ENCODE measurements at regions not wholly inside any gene's neighbourhood (a gene's known extent, or its start where the extent isn't known, plus 50 kb on each side); places are given as distances from the start of the nearest gene placed in this dataset.
"Not testable (repeated sequence)": the region's sequence is repeated elsewhere in the genome, so short reads cannot be mapped to it uniquely, and the experiment has no call there.

DNA sequence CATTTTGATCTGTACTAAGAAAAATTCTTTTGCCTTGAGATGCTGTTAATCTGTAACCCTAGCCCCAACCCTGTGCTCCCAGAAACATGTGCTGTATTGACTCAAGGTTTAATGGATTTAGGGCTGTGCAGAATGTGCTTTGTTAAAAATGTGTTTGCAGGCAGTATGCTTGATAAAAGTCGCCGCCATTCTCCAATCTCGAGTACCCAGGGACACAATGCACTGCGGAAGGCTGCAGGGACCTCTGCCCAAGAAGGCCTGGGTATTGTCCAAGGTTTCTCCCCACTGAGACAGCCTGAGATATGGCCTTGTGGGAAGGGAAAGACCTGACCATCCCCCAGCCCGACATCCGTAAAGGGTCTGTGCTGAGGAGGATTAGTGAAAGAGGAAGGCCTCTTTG lies 454.5 kb downstream of the KLHL4 start:
- H3K9me3 Mint-ChIP-seq; H3K27ac ChIP-seq (ENCODE audit: low read depth, low read length); H3K4me1 Mint-ChIP-seq; H3K36me3 ChIP-seq (ENCODE audit: insufficient read depth, low read length); H3K4me3 Mint-ChIP-seq; H3K27me3 Mint-ChIP-seq; DNase-seq; H3K9me3 ChIP-seq (ENCODE audit: low read length); POLR2A ChIA-PET; CTCF ChIA-PET; H3K36me3 Mint-ChIP-seq; H3K4me1 ChIP-seq (ENCODE audit: insufficient read depth, low read length); H3K27me3 ChIP-seq (ENCODE audit: insufficient read depth, low read length, poor library complexity, severe bottlenecking); H3K27ac Mint-ChIP-seq; H3K4me3 ChIP-seq (ENCODE audit: low read length): not testable (repeated sequence)

DNA sequence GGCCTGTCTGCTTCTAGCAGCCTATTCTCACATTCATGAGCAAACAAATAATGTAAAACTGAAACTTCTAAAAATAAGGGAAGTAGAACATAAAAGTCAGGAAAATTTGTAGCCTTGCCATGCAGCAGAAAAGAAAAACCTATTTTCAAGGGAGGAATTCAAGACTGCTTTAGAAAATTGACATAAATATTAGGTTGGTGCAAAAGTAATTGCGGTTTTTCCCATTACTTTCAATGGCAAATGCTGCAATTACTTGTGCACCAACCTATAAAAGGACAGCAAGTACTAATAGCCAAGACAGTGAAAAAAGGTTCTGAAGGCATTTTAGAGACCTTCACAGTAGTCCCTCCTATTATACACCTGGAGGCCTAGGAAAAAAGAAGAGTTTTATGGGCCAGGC lies 457.8 kb downstream of the KLHL4 start:
- DNase-seq, result no peak
- no peaks in the 10 kb centered on the region for H3K36me3 ChIP-seq (ENCODE audit: insufficient read depth, low read length)
- Mint-ChIP-seq H3K27me3 (peaks cover 0 to 7% of the 10 kb centered on the region in 2 donors), H3K9me3 (peaks cover 0 to 2% (median 0%) of the 10 kb centered on the region in 5 donors), H3K27ac (no peak overlapping the region), H3K4me1 (no peaks in the 10 kb centered on the region), H3K4me3 (no peak overlapping the region), H3K36me3 (no peaks in the 10 kb centered on the region)
- no peaks in the 10 kb centered on the region for H3K9me3 ChIP-seq (ENCODE audit: low read length)
- no peaks in the 10 kb centered on the region for H3K27me3 ChIP-seq (ENCODE audit: insufficient read depth, low read length, poor library complexity, severe bottlenecking)
- H3K4me3 ChIP-seq (ENCODE audit: low read length), result no peak overlapping the region
- no peaks in the 10 kb centered on the region for H3K4me1 ChIP-seq (ENCODE audit: insufficient read depth, low read length)
- CTCF ChIA-PET, result no interaction called here
- POLR2A ChIA-PET, result no interaction called here
- no peak overlapping the region for H3K27ac ChIP-seq (ENCODE audit: low read depth, low read length)

- H3K36me3 Mint-ChIP-seq, H3K27me3 Mint-ChIP-seq: not testable (repeated sequence)
Measured at GRCh38 chrX:88007873-88008272, 490.3 kb downstream of the KLHL4 start.

DNA sequence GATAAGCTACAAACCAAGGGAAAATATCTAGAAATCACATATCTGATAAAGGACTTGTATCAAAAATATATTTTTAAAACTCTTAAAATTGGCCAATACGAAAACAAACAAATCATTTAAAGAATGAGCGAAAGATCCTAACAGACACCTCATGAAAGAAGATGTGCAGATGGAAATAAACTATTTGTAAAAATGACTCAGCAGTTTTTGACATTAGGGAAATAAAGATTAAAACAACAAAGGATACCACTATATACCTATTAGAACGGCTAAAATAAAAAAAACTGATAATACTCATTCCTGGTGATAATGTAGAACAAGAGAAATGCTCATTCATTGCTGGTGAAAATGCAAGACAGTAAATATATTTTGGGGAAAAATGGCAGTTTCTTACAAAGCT lies 506.4 kb downstream of the KLHL4 start:
- no peak for DNase-seq
- Histone ChIP-seq H3K4me3 (ENCODE audit: low read length) (no peak overlapping the region), H3K4me1 (ENCODE audit: insufficient read depth, low read length) (no peaks in the 10 kb centered on the region), H3K27ac (ENCODE audit: low read depth, low read length) (no peak overlapping the region), H3K36me3 (ENCODE audit: insufficient read depth, low read length) (no peaks in the 10 kb centered on the region), H3K27me3 (ENCODE audit: insufficient read depth, low read length, poor library complexity, severe bottlenecking) (no peaks in the 10 kb centered on the region), H3K9me3 (ENCODE audit: low read length) (no peaks in the 10 kb centered on the region)
- no peaks in the 10 kb centered on the region for H3K27me3 Mint-ChIP-seq
- ChIA-PET POLR2A (no interaction called here), CTCF (no interaction called here)
- no peaks in the 10 kb centered on the region for H3K4me1 Mint-ChIP-seq
- H3K36me3 Mint-ChIP-seq, result no peaks in the 10 kb centered on the region
- H3K4me3 Mint-ChIP-seq, result no peak overlapping the region
- no peak overlapping the region for H3K27ac Mint-ChIP-seq
- H3K9me3 Mint-ChIP-seq, result peaks cover 0 to 3% (median 0%) of the 10 kb centered on the region in 5 donors

More at GRCh38 chrX:88007873-88008272, 490.3 kb downstream of the KLHL4 start:
- DNase-seq; H3K36me3 ChIP-seq (ENCODE audit: insufficient read depth, low read length); H3K27me3 ChIP-seq (ENCODE audit: insufficient read depth, low read length, poor library complexity, severe bottlenecking); H3K4me3 Mint-ChIP-seq; H3K9me3 ChIP-seq (ENCODE audit: low read length); H3K4me1 ChIP-seq (ENCODE audit: insufficient read depth, low read length); H3K4me3 ChIP-seq (ENCODE audit: low read length); H3K27ac Mint-ChIP-seq; H3K4me1 Mint-ChIP-seq; POLR2A ChIA-PET; CTCF ChIA-PET; H3K27ac ChIP-seq (ENCODE audit: low read depth, low read length): not testable (repeated sequence)
- H3K9me3 Mint-ChIP-seq, result peaks cover 6 to 22% (median 10%) of the 10 kb centered on the region in 5 donors

DNA sequence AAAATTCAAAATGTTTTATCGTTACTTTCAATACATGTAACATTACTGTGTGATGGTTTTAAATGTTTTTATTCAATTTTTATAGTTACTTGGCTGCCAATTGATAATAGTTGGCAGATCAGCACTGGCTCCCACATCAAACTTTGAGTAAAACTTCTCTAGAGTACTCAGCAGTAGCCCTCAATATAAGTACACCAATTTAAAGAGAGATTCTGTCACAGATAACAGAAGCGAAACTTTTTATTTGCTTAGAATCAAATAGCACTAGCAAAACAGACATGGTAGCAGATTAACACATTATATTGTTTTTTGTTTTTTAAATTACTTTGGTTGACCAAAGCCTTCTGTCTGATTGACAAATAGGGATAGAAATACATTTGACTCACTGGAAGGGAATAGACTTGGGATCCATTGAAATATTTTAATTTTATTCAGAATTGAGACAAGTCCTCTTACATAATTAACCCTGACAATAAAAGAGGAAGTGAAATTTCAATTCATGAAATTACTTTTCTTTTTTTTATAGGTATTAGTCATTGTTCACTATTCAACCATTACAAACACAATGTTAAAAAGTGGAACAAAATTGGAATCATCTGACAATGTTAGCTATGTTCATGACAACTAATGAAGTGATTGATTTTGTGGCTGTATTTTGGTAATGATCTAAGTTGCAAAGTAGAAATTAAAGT lies 554.9 kb downstream of the KLHL4 start:
- DNase-seq, result no peak
- no peaks in the 10 kb centered on the region for H3K36me3 Mint-ChIP-seq
- peaks cover 0 to 7% (median 0%) of the 10 kb centered on the region in 5 donors for H3K9me3 Mint-ChIP-seq
- Histone ChIP-seq H3K9me3 (ENCODE audit: low read length) (no peaks in the 10 kb centered on the region), H3K4me3 (ENCODE audit: low read length) (no peak overlapping the region), H3K36me3 (ENCODE audit: insufficient read depth, low read length) (no peaks in the 10 kb centered on the region), H3K4me1 (ENCODE audit: insufficient read depth, low read length) (no peaks in the 10 kb centered on the region), H3K27me3 (ENCODE audit: insufficient read depth, low read length, poor library complexity, severe bottlenecking) (no peaks in the 10 kb centered on the region), H3K27ac (ENCODE audit: low read depth, low read length) (no peak overlapping the region)
- no peak overlapping the region for H3K27ac Mint-ChIP-seq
- no peak overlapping the region for H3K4me3 Mint-ChIP-seq
- CTCF ChIA-PET, result no interaction called here
- POLR2A ChIA-PET, result no interaction called here
- no peaks in the 10 kb centered on the region for H3K4me1 Mint-ChIP-seq
- no peaks in the 10 kb centered on the region for H3K27me3 Mint-ChIP-seq

DNA sequence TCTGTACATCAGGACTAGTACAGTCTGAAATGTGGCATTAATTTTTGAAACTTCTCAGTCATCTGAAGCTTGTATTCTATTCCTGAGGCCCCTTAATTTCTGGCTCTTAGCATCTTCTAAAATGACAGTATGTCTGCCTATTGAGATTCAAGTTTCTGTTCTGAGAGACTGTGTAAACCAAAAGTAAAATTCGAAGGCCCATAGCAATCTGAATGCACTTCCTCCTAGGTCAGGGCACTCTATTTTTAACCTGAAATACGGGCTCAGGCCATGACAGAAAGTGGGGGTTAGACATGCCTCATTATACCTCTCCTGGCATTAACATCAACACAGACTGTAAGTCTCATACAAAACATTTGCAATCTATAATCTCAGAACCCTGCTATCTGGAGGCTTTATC lies 584.4 kb downstream of the KLHL4 start:
- H3K4me1 Mint-ChIP-seq, result no peaks in the 10 kb centered on the region
- H3K27ac Mint-ChIP-seq, result no peak overlapping the region
- H3K9me3 ChIP-seq (ENCODE audit: low read length), result no peaks in the 10 kb centered on the region
- H3K4me3 ChIP-seq (ENCODE audit: low read length), result no peak overlapping the region
- ChIA-PET CTCF (no interaction called here), POLR2A (no interaction called here)
- no peak overlapping the region for H3K4me3 Mint-ChIP-seq
- H3K9me3 Mint-ChIP-seq, result peaks cover 0 to 14% (median 0%) of the 10 kb centered on the region in 5 donors
- DNase-seq, result no peak
- H3K27ac ChIP-seq (ENCODE audit: low read depth, low read length), result no peak overlapping the region
- no peaks in the 10 kb centered on the region for H3K4me1 ChIP-seq (ENCODE audit: insufficient read depth, low read length)
- peaks cover 0 to 2% of the 10 kb centered on the region in 2 donors for H3K27me3 Mint-ChIP-seq
- no peaks in the 10 kb centered on the region for H3K36me3 Mint-ChIP-seq
- H3K27me3 ChIP-seq (ENCODE audit: insufficient read depth, low read length, poor library complexity, severe bottlenecking), result no peaks in the 10 kb centered on the region
- no peaks in the 10 kb centered on the region for H3K36me3 ChIP-seq (ENCODE audit: insufficient read depth, low read length)

GRCh38 chrX:88135735-88136134 lies 611.3 kb upstream of the CPXCR1 start:
- peaks cover 0 to 1% of the 10 kb centered on the region in 2 donors for H3K27me3 Mint-ChIP-seq
- H3K4me1 Mint-ChIP-seq, result no peaks in the 10 kb centered on the region
- ChIA-PET POLR2A (no interaction called here), CTCF (no interaction called here)
- Histone ChIP-seq H3K36me3 (ENCODE audit: insufficient read depth, low read length) (no peaks in the 10 kb centered on the region), H3K27me3 (ENCODE audit: insufficient read depth, low read length, poor library complexity, severe bottlenecking) (no peaks in the 10 kb centered on the region), H3K9me3 (ENCODE audit: low read length) (no peaks in the 10 kb centered on the region), H3K4me1 (ENCODE audit: insufficient read depth, low read length) (no peaks in the 10 kb centered on the region), H3K27ac (ENCODE audit: low read depth, low read length) (no peak overlapping the region), H3K4me3 (ENCODE audit: low read length) (no peak overlapping the region)
- peaks cover 0 to 2% (median 0%) of the 10 kb centered on the region in 5 donors for H3K9me3 Mint-ChIP-seq
- H3K27ac Mint-ChIP-seq, result no peak overlapping the region
- DNase-seq, result no peak
- no peaks in the 10 kb centered on the region for H3K36me3 Mint-ChIP-seq
- no peak overlapping the region for H3K4me3 Mint-ChIP-seq

DNA sequence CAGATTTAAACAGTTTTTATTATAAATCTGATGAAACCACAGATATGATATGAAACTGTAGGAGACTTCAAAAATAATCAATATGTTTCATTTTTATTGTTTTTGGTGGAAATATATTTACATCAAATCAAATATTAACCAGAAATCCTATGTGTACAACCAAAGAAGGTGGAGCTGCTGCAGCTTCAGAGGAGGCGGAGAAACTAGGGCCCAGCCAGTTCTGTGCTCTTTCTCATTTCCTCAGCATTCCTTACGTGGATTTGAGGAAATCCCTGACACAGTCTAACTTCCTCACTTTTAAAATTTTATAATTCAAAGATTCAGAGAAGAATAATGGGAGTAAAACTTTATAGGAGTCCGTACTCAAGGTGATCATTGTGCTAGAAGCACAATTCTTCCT lies 610.7 kb upstream of the CPXCR1 start:
- ChIA-PET CTCF (no interaction called here), POLR2A (no interaction called here)
- H3K27ac ChIP-seq (ENCODE audit: low read depth, low read length), result no peak overlapping the region
- Mint-ChIP-seq H3K4me3 (no peak overlapping the region), H3K4me1 (no peaks in the 10 kb centered on the region), H3K27me3 (peaks cover 0 to 1% of the 10 kb centered on the region in 2 donors), H3K36me3 (no peaks in the 10 kb centered on the region), H3K9me3 (peaks cover 0 to 3% (median 0%) of the 10 kb centered on the region in 5 donors), H3K27ac (no peak overlapping the region)
- H3K27me3 ChIP-seq (ENCODE audit: insufficient read depth, low read length, poor library complexity, severe bottlenecking), result no peaks in the 10 kb centered on the region
- no peaks in the 10 kb centered on the region for H3K9me3 ChIP-seq (ENCODE audit: low read length)
- H3K36me3 ChIP-seq (ENCODE audit: insufficient read depth, low read length), result no peaks in the 10 kb centered on the region
- no peak overlapping the region for H3K4me3 ChIP-seq (ENCODE audit: low read length)
- DNase-seq, result no peak
- H3K4me1 ChIP-seq (ENCODE audit: insufficient read depth, low read length), result no peaks in the 10 kb centered on the region

DNA sequence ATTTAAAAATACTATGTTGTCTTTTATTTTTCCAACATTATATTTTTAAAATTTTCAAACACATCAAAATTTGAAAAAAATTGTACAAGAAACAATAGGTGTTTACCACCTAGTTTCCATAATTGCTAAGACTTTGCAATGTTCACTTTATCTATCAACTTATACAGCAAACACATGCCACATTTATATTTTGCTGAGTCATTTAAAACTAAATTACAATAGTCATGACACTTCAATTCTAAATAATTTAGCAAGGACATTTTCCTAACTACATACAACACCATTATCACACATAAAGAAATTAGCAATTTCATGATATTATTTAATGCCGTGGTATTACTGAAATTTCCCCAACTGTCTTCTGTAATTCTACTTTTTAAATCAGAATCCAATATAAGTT lies 600.4 kb upstream of the CPXCR1 start:
- CTCF ChIA-PET, result no interaction called here
- no peak overlapping the region for H3K27ac Mint-ChIP-seq
- no peaks in the 10 kb centered on the region for H3K27me3 ChIP-seq (ENCODE audit: insufficient read depth, low read length, poor library complexity, severe bottlenecking)
- no peak for DNase-seq
- H3K4me3 ChIP-seq (ENCODE audit: low read length), result no peak overlapping the region
- H3K27ac ChIP-seq (ENCODE audit: low read depth, low read length), result no peak overlapping the region
- no peak overlapping the region for H3K4me3 Mint-ChIP-seq
- no peaks in the 10 kb centered on the region for H3K4me1 ChIP-seq (ENCODE audit: insufficient read depth, low read length)
- POLR2A ChIA-PET, result no interaction called here
- no peaks in the 10 kb centered on the region for H3K9me3 ChIP-seq (ENCODE audit: low read length)
- H3K4me1 Mint-ChIP-seq, result no peaks in the 10 kb centered on the region
- no peaks in the 10 kb centered on the region for H3K27me3 Mint-ChIP-seq
- no peaks in the 10 kb centered on the region for H3K36me3 Mint-ChIP-seq
- H3K36me3 ChIP-seq (ENCODE audit: insufficient read depth, low read length), result no peaks in the 10 kb centered on the region
- peaks cover 0 to 6% (median 0%) of the 10 kb centered on the region in 5 donors for H3K9me3 Mint-ChIP-seq

Data from CD8-positive, alpha-beta memory T cell (primary cell).